8988T (cell line): ENCODE measurements at regions not wholly inside any gene's neighbourhood (a gene's known extent, or its start where the extent isn't known, plus 50 kb on each side); places are given as distances from the start of the nearest gene placed in this dataset.
A peak's percentile ranks its signal among the peaks of the same experiment; 100 is the strongest.

Experiments
- DNase-seq: peaks from one replicate; pipeline ENCODE4 v3.0.0; 2011

- peak; percentile 34 for DNase-seq
Observed at GRCh38 chr14:65286443-65286842, 126.1 kb upstream of the FUT8 start.

- DNase-seq, result no peak
Observed at GRCh38 chr14:65287264-65288131, 125.0 kb upstream of the FUT8 start.

GRCh38 chr14:65290830-65291229 lies 121.7 kb upstream of the FUT8 start:
- DNase-seq, result no peak

- DNase-seq, result no peak
Observed at GRCh38 chr14:65291531-65291930, 121.0 kb upstream of the FUT8 start.

GRCh38 chr14:65294816-65295215 lies 117.7 kb upstream of the FUT8 start:
- no peak for DNase-seq

- DNase-seq, result no peak
Observed at GRCh38 chr14:65296402-65296801, 116.1 kb upstream of the FUT8 start.

GRCh38 chr14:65296876-65297275 lies 115.7 kb upstream of the FUT8 start:
- DNase-seq, result no peak

- DNase-seq, result no peak
Observed at GRCh38 chr14:65297744-65298143, 114.8 kb upstream of the FUT8 start.

- no peak for DNase-seq
Observed at GRCh38 chr14:65299826-65300225, 112.7 kb upstream of the FUT8 start.

GRCh38 chr14:65301862-65302539 lies 110.5 kb upstream of the FUT8 start:
- no peak for DNase-seq

- no peak for DNase-seq
Observed at GRCh38 chr14:65302571-65303189, 109.8 kb upstream of the FUT8 start.

GRCh38 chr14:65303190-65303898 lies 109.2 kb upstream of the FUT8 start:
- DNase-seq, result no peak

GRCh38 chr14:65303899-65304222 lies 108.7 kb upstream of the FUT8 start:
- no peak for DNase-seq

GRCh38 chr14:65304239-65304638 lies 108.3 kb upstream of the FUT8 start:
- no peak for DNase-seq

- no peak for DNase-seq
Observed at GRCh38 chr14:65304963-65305362, 107.6 kb upstream of the FUT8 start.

- no peak for DNase-seq
Observed at GRCh38 chr14:65308536-65308935, 104.0 kb upstream of the FUT8 start.

- no peak for DNase-seq
Observed at GRCh38 chr14:65310568-65310967, 102.0 kb upstream of the FUT8 start.

GRCh38 chr14:65312859-65313258 lies 99.7 kb upstream of the FUT8 start:
- DNase-seq, result no peak

GRCh38 chr14:65318636-65319506 lies 93.7 kb upstream of the FUT8 start:
- no peak for DNase-seq

GRCh38 chr14:65320661-65321308 lies 91.7 kb upstream of the FUT8 start:
- no peak for DNase-seq

GRCh38 chr14:65321370-65321875 lies 91.1 kb upstream of the FUT8 start:
- no peak for DNase-seq

- DNase-seq, result no peak
Observed at GRCh38 chr14:65329481-65329880, 83.0 kb upstream of the FUT8 start.
